Gastrocnemius medialis (tissue), 4 donors: ENCODE measurements at regions not wholly inside any gene's neighbourhood (a gene's known extent, or its start where the extent isn't known, plus 50 kb on each side); places are given as distances from the start of the nearest gene placed in this dataset.

ENCODE experiments used
- POLR2A ChIP-seq, 2 donors: fragments of 450-650 bp; IDR thresholded peaks; one replicate each; pipeline ENCODE4 v1.6.1; 2017; ENCODE audit warnings: antibody characterized with exemption in 2 of 2, mild to moderate bottlenecking in 2 of 2, moderate library complexity in 2 of 2
- TF ChIP-seq, protein P1 (sequence below), 5 experiments: fragments of 450-650 bp in 3 of 5; fragments of 200-600 bp in 2 of 5; sonication (generic) in 2 of 5; IDR thresholded peaks in 4 of 5; conservative IDR thresholded peaks in 1 of 5; 1 replicate in 4 of 5; 2 replicates in 1 of 5; pipeline ENCODE4 v1.5.1; 2016 to 2019; ENCODE audit warnings: antibody characterized with exemption in 5 of 5, mild to moderate bottlenecking in 3 of 5, moderate library complexity in 3 of 5

DNA sequence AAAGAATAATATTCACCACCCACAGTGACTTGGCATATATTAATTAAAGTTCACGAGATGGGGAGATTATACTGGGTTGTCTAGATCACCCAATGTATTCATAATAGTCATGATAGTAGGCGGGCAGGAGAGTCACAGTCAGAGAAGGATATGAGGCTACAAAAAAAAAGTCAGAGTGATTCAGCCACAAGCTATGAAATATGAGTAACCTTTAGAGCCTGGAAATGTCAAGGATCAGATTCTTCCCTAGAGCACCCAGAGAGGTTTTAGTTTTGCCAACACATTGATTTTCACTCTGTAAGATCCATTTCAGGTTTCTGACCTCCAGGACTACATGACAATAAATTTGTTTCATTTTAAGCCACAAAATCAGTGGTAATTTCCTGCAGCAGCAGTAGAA, 501.9 kb downstream of the GABRG1 start:
- TF ChIP-seq, protein P1, sequence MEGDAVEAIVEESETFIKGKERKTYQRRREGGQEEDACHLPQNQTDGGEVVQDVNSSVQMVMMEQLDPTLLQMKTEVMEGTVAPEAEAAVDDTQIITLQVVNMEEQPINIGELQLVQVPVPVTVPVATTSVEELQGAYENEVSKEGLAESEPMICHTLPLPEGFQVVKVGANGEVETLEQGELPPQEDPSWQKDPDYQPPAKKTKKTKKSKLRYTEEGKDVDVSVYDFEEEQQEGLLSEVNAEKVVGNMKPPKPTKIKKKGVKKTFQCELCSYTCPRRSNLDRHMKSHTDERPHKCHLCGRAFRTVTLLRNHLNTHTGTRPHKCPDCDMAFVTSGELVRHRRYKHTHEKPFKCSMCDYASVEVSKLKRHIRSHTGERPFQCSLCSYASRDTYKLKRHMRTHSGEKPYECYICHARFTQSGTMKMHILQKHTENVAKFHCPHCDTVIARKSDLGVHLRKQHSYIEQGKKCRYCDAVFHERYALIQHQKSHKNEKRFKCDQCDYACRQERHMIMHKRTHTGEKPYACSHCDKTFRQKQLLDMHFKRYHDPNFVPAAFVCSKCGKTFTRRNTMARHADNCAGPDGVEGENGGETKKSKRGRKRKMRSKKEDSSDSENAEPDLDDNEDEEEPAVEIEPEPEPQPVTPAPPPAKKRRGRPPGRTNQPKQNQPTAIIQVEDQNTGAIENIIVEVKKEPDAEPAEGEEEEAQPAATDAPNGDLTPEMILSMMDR (IDR thresholded peaks at IDR 0.05 in 4 of 5, conservative IDR thresholded peaks at IDR 0.05 in 1 of 5) = no peak
- no peak for TF ChIP-seq POLR2A (IDR thresholded peaks at IDR 0.05)
